HL-60 (cell line): ENCODE measurements at regions not wholly inside any gene's neighbourhood (a gene's known extent, or its start where the extent isn't known, plus 50 kb on each side); places are given as distances from the start of the nearest gene placed in this dataset.

Experiments used
- DNase-seq, 2 experiments: peaks; one replicate each; pipeline ENCODE4 v3.0.0-alpha.2; 2010 to 2020; ENCODE audit warnings: low read depth in 1 of 2, low spot score in 1 of 2
- H3K27ac ChIP-seq: fragments of 250-450 bp; sonication (Bioruptor Pico); replicated peaks from 2 replicates; pipeline ENCODE4 v1.5.1; 2020; ENCODE audit warnings: mild to moderate bottlenecking, moderate library complexity
- H3K27me3 ChIP-seq: fragments of 250-450 bp; sonication (Bioruptor Pico); 2 replicates; pipeline ENCODE4 v1.5.1; 2021; ENCODE audit warnings: mild to moderate bottlenecking, moderate library complexity; ENCODE audit not compliant: insufficient read depth, poor library complexity, severe bottlenecking
- H3K4me3 ChIP-seq: replicated peaks from 2 replicates; pipeline ENCODE4 v1.5.1; 2011; ENCODE audit warnings: mild to moderate bottlenecking, control low read depth, low read length; ENCODE audit not compliant: insufficient read depth
- CTCF ChIP-seq: IDR thresholded peaks from one replicate; pipeline ENCODE4 v1.5.1; 2011; ENCODE audit warnings: low read length, control low read depth, inconsistent platforms; ENCODE audit not compliant: insufficient read depth
- GABPA ChIP-seq: IDR thresholded peaks from 2 replicates; pipeline ENCODE4 v1.6.1; 2012; ENCODE audit warnings: low read depth
- POLR2AphosphoS5 ChIP-seq: IDR thresholded peaks from 2 replicates; pipeline ENCODE4 v1.6.1; 2012; ENCODE audit warnings: low read depth
- REST ChIP-seq: IDR thresholded peaks from 2 replicates; pipeline ENCODE4 v1.6.1; 2012; ENCODE audit warnings: low read depth; ENCODE audit not compliant: insufficient replicate concordance
- SPI1 ChIP-seq: IDR thresholded peaks from 2 replicates; pipeline ENCODE4 v1.6.1; 2012; ENCODE audit warnings: low read depth, mild to moderate bottlenecking, borderline replicate concordance

GRCh38 chr15:81516012-81516411 is 142.0 kb upstream of the TMC3 start:
- H3K27me3 ChIP-seq = no peaks in the 10 kb centered on the region
- TF ChIP-seq GABPA (no peak), SPI1 (no peak)
- H3K4me3 ChIP-seq = no peak overlapping the region
- no peak overlapping the region for H3K27ac ChIP-seq
- DNase-seq = no peak

- DNase-seq = no peak
- Histone ChIP-seq H3K4me3 (no peak overlapping the region), H3K27me3 (no peaks in the 10 kb centered on the region), H3K27ac (no peak overlapping the region)
- TF ChIP-seq REST = no peak
- TF ChIP-seq SPI1 = no peak
- no peak for TF ChIP-seq GABPA
- no peak for TF ChIP-seq POLR2AphosphoS5
- no peak for TF ChIP-seq CTCF
Observed at GRCh38 chr15:81514725-81515124, 140.7 kb upstream of the TMC3 start.

GRCh38 chr15:81511138-81511537 is 137.1 kb upstream of the TMC3 start:
- Histone ChIP-seq H3K27me3 (no peaks in the 10 kb centered on the region), H3K27ac (no peak overlapping the region), H3K4me3 (no peak overlapping the region)
- TF ChIP-seq POLR2AphosphoS5 = no peak
- TF ChIP-seq REST = no peak
- no peak for TF ChIP-seq SPI1
- no peak for TF ChIP-seq GABPA
- no peak for TF ChIP-seq CTCF
- no peak for DNase-seq

GRCh38 chr15:81507831-81508230 is 133.8 kb upstream of the TMC3 start:
- Histone ChIP-seq H3K27ac (no peak overlapping the region), H3K27me3 (peaks cover 3% of the 10 kb centered on the region), H3K4me3 (no peak overlapping the region)
- TF ChIP-seq POLR2AphosphoS5 (no peak), REST (no peak), CTCF (no peak), SPI1 (no peak), GABPA (no peak)
- no peak for DNase-seq
